OCI-LY7 (cell line): ENCODE measurements at regions not wholly inside any gene's neighbourhood (a gene's known extent, or its start where the extent isn't known, plus 50 kb on each side); places are given as distances from the start of the nearest gene placed in this dataset.

Experiments used
- BruUV-seq: library from RNA; stranded (reverse); fragments of 400-500 nt; replicated peaks from 2 replicates; lab custom pipeline; 2021; lab: Mats Ljungman, UMichigan
- CTCF ChIA-PET: fragments of 300-600 bp; sonication (Branson Sonifier 250); formaldehyde crosslinking; loops from one replicate; lab custom pipeline; 2022; ENCODE audit warnings: antibody characterized with exemption; ENCODE audit not compliant: unreplicated experiment; lab: Charles Lee
- POLR2A ChIA-PET: fragments of 300-600 bp; sonication (Branson Sonifier 250); formaldehyde crosslinking; loops from one replicate; lab custom pipeline; 2022; ENCODE audit warnings: antibody characterized with exemption; lab: Charles Lee
- DNase-seq: peaks from one replicate; pipeline ENCODE4 v3.0.0-alpha.2; 2015; ENCODE audit warnings: low spot score
- H2AFZ ChIP-seq: fragments of 200-600 bp; sonication (generic), shearing (Covaris generic); 2 replicates; pipeline ENCODE4 v1.6.1; 2014; ENCODE audit warnings: mild to moderate bottlenecking, antibody characterized with exemption, low read length, moderate library complexity
- H3K27ac ChIP-seq: fragments of 200-600 bp; sonication (generic); 2 replicates; pipeline ENCODE4 v1.5.1; 2014; ENCODE audit warnings: mixed run types, low read depth, mild to moderate bottlenecking, moderate library complexity, low read length, inconsistent platforms; ENCODE audit not compliant: poor library complexity, severe bottlenecking
- H3K36me3 ChIP-seq: fragments of 200-600 bp; sonication (generic); 2 replicates; pipeline ENCODE4 v1.6.1; 2014; ENCODE audit warnings: mild to moderate bottlenecking, antibody characterized with exemption, low read length, moderate library complexity, mixed read lengths; ENCODE audit not compliant: insufficient read depth
- H3K4me1 ChIP-seq: fragments of 200-600 bp; sonication (generic); 2 replicates; pipeline ENCODE4 v1.5.1; 2014; ENCODE audit warnings: mild to moderate bottlenecking, low read length; ENCODE audit not compliant: insufficient read depth, poor library complexity, severe bottlenecking
- H3K4me2 ChIP-seq: fragments of 200-600 bp; sonication (generic); 2 replicates; pipeline ENCODE4 v1.6.1; 2014; ENCODE audit warnings: mild to moderate bottlenecking, low read length
- H3K4me3 ChIP-seq: fragments of 200-600 bp; sonication (generic); 2 replicates; pipeline ENCODE4 v1.5.1; 2014; ENCODE audit warnings: mild to moderate bottlenecking, low read depth, low read length; ENCODE audit not compliant: poor library complexity, severe bottlenecking
- H3K79me2 ChIP-seq: fragments of 200-600 bp; sonication (generic); 2 replicates; pipeline ENCODE4 v1.6.1; 2016; ENCODE audit warnings: low read depth, mild to moderate bottlenecking, low read length, moderate library complexity, mixed read lengths; ENCODE audit not compliant: insufficient read depth
- H3K9me2 ChIP-seq: fragments of 200-600 bp; sonication (generic); 2 replicates; pipeline ENCODE4 v1.6.1; 2016; ENCODE audit warnings: mild to moderate bottlenecking, low read length, mixed read lengths; ENCODE audit not compliant: insufficient read depth
- H3K9me3 ChIP-seq: fragments of 200-600 bp; sonication (generic); 2 replicates; pipeline ENCODE4 v1.6.1; 2014; ENCODE audit warnings: mild to moderate bottlenecking, mixed run types, low read length, mixed read lengths
- H4K20me1 ChIP-seq: fragments of 200-600 bp; sonication (generic); 2 replicates; pipeline ENCODE4 v1.6.1; 2014; ENCODE audit warnings: mild to moderate bottlenecking, antibody characterized with exemption, low read length, moderate library complexity, mixed read lengths; ENCODE audit not compliant: insufficient read depth
- CTCF ChIP-seq: fragments of 200-600 bp; sonication (generic); conservative IDR thresholded peaks from 2 replicates; pipeline ENCODE4 v1.5.1; 2014; ENCODE audit warnings: mild to moderate bottlenecking, antibody characterized with exemption, low read length, moderate library complexity, mixed read lengths
- EZH2phosphoT487 ChIP-seq: fragments of 200-600 bp; sonication (generic); IDR thresholded peaks from 2 replicates; pipeline ENCODE4 v1.6.1; 2018; ENCODE audit warnings: low read depth, borderline replicate concordance, mild to moderate bottlenecking, mixed run types, antibody characterized with exemption, low read length, moderate library complexity, mixed read lengths
- intact Hi-C: fragments of 100-400 bp; cut with micrococcal nuclease; formaldehyde crosslinking; loops from one replicate; pipeline ENCODE4 v1.10.0; 2022; ENCODE audit not compliant: unreplicated experiment

- no peaks in the 10 kb centered on the region for H3K9me2 ChIP-seq
- H3K4me2 ChIP-seq, result no peak overlapping the region
- H3K27ac ChIP-seq, result no peak overlapping the region
- H3K36me3 ChIP-seq, result no peaks in the 10 kb centered on the region
- DNase-seq, result no peak
- ChIA-PET CTCF (no interaction called here), POLR2A (no interaction called here)
- BruUV-seq, result no TSS peak
- intact Hi-C loops, result no loop called here
- H2AFZ ChIP-seq, result no peak overlapping the region
- no peaks in the 10 kb centered on the region for H3K9me3 ChIP-seq
- H3K4me1 ChIP-seq, result no peaks in the 10 kb centered on the region
- no peaks in the 10 kb centered on the region for H4K20me1 ChIP-seq
- TF ChIP-seq CTCF, result no peak
- TF ChIP-seq EZH2phosphoT487, result no peak
- H3K4me3 ChIP-seq, result no peak overlapping the region
- H3K79me2 ChIP-seq, result no peaks in the 10 kb centered on the region
These were observed 356.5 kb upstream of the SOX5 start for GRCh38 chr12:24306001-24306400.

GRCh38 chr12:24304285-24304684, 354.8 kb upstream of the SOX5 start:
- no peaks in the 10 kb centered on the region for H3K36me3 ChIP-seq
- no peaks in the 10 kb centered on the region for H4K20me1 ChIP-seq
- H3K9me3 ChIP-seq, result no peaks in the 10 kb centered on the region
- no peak for DNase-seq
- no peaks in the 10 kb centered on the region for H3K4me1 ChIP-seq
- ChIA-PET CTCF (no interaction called here), POLR2A (interaction anchor here (0.8 kb wide), 1 partner anchor 56 kb away, joined by 5 read pairs; no protein-coding TSS in a partner anchor)
- H3K4me2 ChIP-seq, result no peak overlapping the region
- no peaks in the 10 kb centered on the region for H3K9me2 ChIP-seq
- no peak overlapping the region for H3K4me3 ChIP-seq
- TF ChIP-seq EZH2phosphoT487 (no peak), CTCF (no peak)
- no TSS peak for BruUV-seq
- H3K79me2 ChIP-seq, result no peaks in the 10 kb centered on the region
- intact Hi-C loops, result no loop called here
- no peak overlapping the region for H3K27ac ChIP-seq
- no peak overlapping the region for H2AFZ ChIP-seq

- CTCF ChIA-PET, result no interaction called here
- Histone ChIP-seq H3K4me3 (no peak overlapping the region), H3K4me2 (no peak overlapping the region), H3K9me2 (no peaks in the 10 kb centered on the region), H4K20me1 (no peaks in the 10 kb centered on the region), H3K9me3 (no peaks in the 10 kb centered on the region), H3K27ac (no peak overlapping the region), H3K36me3 (no peaks in the 10 kb centered on the region), H3K4me1 (no peaks in the 10 kb centered on the region), H3K79me2 (no peaks in the 10 kb centered on the region), H2AFZ (no peak overlapping the region)
- BruUV-seq, result no TSS peak
- no peak for DNase-seq
- no peak for TF ChIP-seq EZH2phosphoT487
- TF ChIP-seq CTCF, result no peak
- intact Hi-C loops, result no loop called here
- POLR2A ChIA-PET, result no interaction called here
These were observed 353.2 kb upstream of the SOX5 start for GRCh38 chr12:24302708-24303107.
